K562 (cell line): ENCODE measurements at regions not wholly inside any gene's neighbourhood (a gene's known extent, or its start where the extent isn't known, plus 50 kb on each side); places are given as distances from the start of the nearest gene placed in this dataset.

Experiments
- ATAC-seq: fragments of 200-7000 bp; cut with Tn5 transposase; 3 replicates; pipeline ENCODE4 v1.9.1; 2020; ENCODE audit warnings: moderate library complexity
- BruUV-seq: library from RNA; stranded (reverse); fragments of 400-500 nt; replicated peaks from 2 replicates; lab custom pipeline; 2021; lab: Mats Ljungman, UMichigan
- CTCF ChIA-PET: fragments of 300-600 bp; formaldehyde crosslinking; extraction: SDS; loops from one replicate; lab custom pipeline; 2021; ENCODE audit warnings: low intra/inter-chr PET ratio; lab: Yijun Ruan, JAX
- POLR2A ChIA-PET: fragments of 300-600, 350-650 bp; sonication (Branson Sonifier 250); formaldehyde crosslinking; extraction: SDS; loops from one replicate; lab custom pipeline; 2021; ENCODE audit warnings: antibody characterized with exemption, inconsistent platforms; lab: Yijun Ruan, JAX
- DNase-seq, 4 experiments: peaks; one replicate each; pipeline versions ENCODE4 v3.0.0 to v3.0.0-alpha.2; 2011 to 2018; ENCODE audit warnings: low spot score in 3 of 4, mixed read lengths in 3 of 4; ENCODE audit errors: extremely low read depth in 1 of 4
- FAIRE-seq: peaks from 2 replicates; lab custom pipeline; 2011; peaks lifted over from hg19 to GRCh38; lab: Jason Lieb, UNC
- H2AFZ ChIP-seq: 2 replicates; pipeline ENCODE4 v1.6.0; 2011; ENCODE audit warnings: low read depth, low read length, control low read depth, inconsistent platforms
- H3K27ac ChIP-seq: fragments of 200-600 bp; 3 replicates; pipeline ENCODE4 v1.8.0; 2011; ENCODE audit warnings: low read depth, mild to moderate bottlenecking, control low read depth, inconsistent platforms, low read length, moderate library complexity, mixed read lengths; ENCODE audit errors: extremely low read depth
- H3K27me3 ChIP-seq, 2 experiments: fragments of 300-600 bp in 1 of 2; 2 replicates in 1 of 2; 3 replicates in 1 of 2; pipeline versions ENCODE4 v1.6.0 to v1.8.0; 2011; ENCODE audit warnings: inconsistent platforms in 2 of 2, low read length in 2 of 2, mild to moderate bottlenecking in 1 of 2, mixed read lengths in 1 of 2, moderate library complexity in 1 of 2; ENCODE audit not compliant: control insufficient read depth in 2 of 2, insufficient read depth in 2 of 2
- H3K36me3 ChIP-seq: fragments of 300-600 bp; 3 replicates; pipeline ENCODE4 v1.8.0; 2011; ENCODE audit warnings: mild to moderate bottlenecking, low read length, inconsistent platforms; ENCODE audit not compliant: control insufficient read depth, insufficient read depth
- H3K4me1 ChIP-seq, 2 experiments: fragments of 200-600 bp in 1 of 2; replicated peaks in 1 of 2; 2 replicates in 1 of 2; 3 replicates in 1 of 2; pipeline versions ENCODE4 v1.5.1 to v1.8.0; 2011; ENCODE audit warnings: inconsistent platforms in 2 of 2, low read length in 2 of 2, mild to moderate bottlenecking in 1 of 2, mixed read lengths in 1 of 2, moderate library complexity in 1 of 2; ENCODE audit not compliant: control insufficient read depth in 2 of 2, insufficient read depth in 2 of 2
- H3K4me2 ChIP-seq: 2 replicates; pipeline ENCODE4 v1.6.1; 2011; ENCODE audit warnings: low read length, control low read depth, inconsistent platforms, mixed read lengths; ENCODE audit not compliant: insufficient read depth
- H3K4me3 ChIP-seq: fragments of 200-600 bp; sonication (generic), shearing (Covaris generic); 2 replicates; pipeline ENCODE4 v1.5.1; 2016; ENCODE audit warnings: control low read depth, inconsistent platforms
- H3K79me2 ChIP-seq: fragments of 200-600 bp; 3 replicates; pipeline ENCODE4 v1.8.0; 2011; ENCODE audit warnings: low read length, inconsistent platforms; ENCODE audit not compliant: control insufficient read depth, insufficient read depth
- H3K9ac ChIP-seq, 2 experiments: 2 replicates each; pipeline versions ENCODE4 v1.6.0 to v1.6.1; 2011; ENCODE audit warnings: low read depth in 2 of 2, low read length in 2 of 2, control low read depth in 1 of 2, inconsistent platforms in 1 of 2, mild to moderate bottlenecking in 1 of 2, mixed read lengths in 1 of 2; ENCODE audit not compliant: insufficient read depth in 1 of 2
- H3K9me1 ChIP-seq: one replicate; pipeline ENCODE4 v1.6.0; 2011; ENCODE audit warnings: inconsistent platforms, mild to moderate bottlenecking, low read length, moderate library complexity; ENCODE audit not compliant: control insufficient read depth, insufficient read depth
- H3K9me3 ChIP-seq: replicated peaks from 2 replicates; pipeline ENCODE4 v1.5.1; 2011; ENCODE audit warnings: low read depth, low read length, inconsistent platforms; ENCODE audit not compliant: control insufficient read depth, insufficient read depth
- H4K20me1 ChIP-seq: replicated peaks from 2 replicates; pipeline ENCODE4 v1.6.1; 2011; ENCODE audit warnings: low read length, inconsistent platforms, mixed read lengths; ENCODE audit not compliant: control insufficient read depth, insufficient read depth
- CBX2 ChIP-seq: fragments of 200-600 bp; sonication (generic); IDR thresholded peaks from one replicate; pipeline ENCODE4 v1.6.1; 2012; ENCODE audit warnings: mild to moderate bottlenecking, low read length, inconsistent platforms; ENCODE audit not compliant: insufficient read depth, poor library complexity, severe bottlenecking
- POLR2H ChIP-seq: IDR thresholded peaks from 2 replicates; pipeline ENCODE4 v1.6.1; 2016; ENCODE audit warnings: missing genetic modification characterization, low read depth, mild to moderate bottlenecking, control low read depth, missing compliant biosample characterization, moderate library complexity
- SRSF1 ChIP-seq: fragments of 200-400 bp; formaldehyde crosslinking; IDR thresholded peaks from 2 replicates; pipeline ENCODE4 v1.6.1; 2017; ENCODE audit warnings: mild to moderate bottlenecking, low read depth, low read length, moderate library complexity
- whole genome bisulfite sequencing: fragments of 100-300 bp; shearing (Covaris generic); methylation state at CpG from one replicate; pipeline ENCODE4 v1.1.6; 2016; ENCODE audit warnings: low coverage, mixed read lengths; ENCODE audit not compliant: insufficient coverage; ENCODE audit errors: missing lambda C conversion rate; 5-methylcytosine and 5-hydroxymethylcytosine counted together
- in situ Hi-C: fragments of 300-500 bp; cut with MboI; formaldehyde crosslinking; loops from 4 replicates; pipeline ENCODE4 v1.15.0; 2018; ENCODE audit warnings: inconsistent platforms, mixed read lengths
- intact Hi-C: fragments of 100-400 bp; cut with micrococcal nuclease; formaldehyde crosslinking; loops from 2 replicates; pipeline ENCODE4 v1.14.2; 2022

DNA sequence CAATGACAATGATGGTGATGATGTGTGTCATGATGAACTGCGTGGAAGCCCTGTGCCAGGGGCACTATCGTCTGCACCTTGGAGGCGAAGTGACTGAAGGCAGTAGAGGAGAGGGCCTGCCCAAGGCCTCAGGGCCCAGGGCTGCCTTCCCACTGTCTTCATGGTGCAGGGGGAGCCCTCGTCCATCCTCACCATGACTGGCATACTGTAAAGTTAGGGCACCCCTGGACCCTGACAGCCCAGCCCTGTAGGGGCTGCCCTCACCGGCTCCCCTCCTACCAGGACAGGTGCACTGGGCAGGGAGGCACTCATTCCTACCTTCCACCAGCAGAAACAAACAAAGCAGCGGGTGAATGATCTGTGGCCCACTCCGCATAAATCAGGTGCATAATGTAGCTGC lies 156.9 kb upstream of the C1orf174 start (continued):
- TF ChIP-seq CBX2 = no peak

- no peaks in the 10 kb centered on the region for H3K79me2 ChIP-seq
- H3K4me2 ChIP-seq = no peak overlapping the region
- no peak overlapping the region for H3K27ac ChIP-seq
- ATAC-seq = no peak
- in situ Hi-C loops = no loop called here
- H3K9me1 ChIP-seq = no peaks in the 10 kb centered on the region
- H2AFZ ChIP-seq = no peak overlapping the region
- H3K4me3 ChIP-seq = no peak overlapping the region
- no peaks in the 10 kb centered on the region for H3K36me3 ChIP-seq
- no peak for DNase-seq
- intact Hi-C loops = no loop called here
- WGBS = 2% methylated on average over 11 of the region's 11 CpGs
- no peaks in the 10 kb centered on the region for H3K4me1 ChIP-seq
- no peak for FAIRE-seq
- CTCF ChIA-PET = no interaction called here
- H4K20me1 ChIP-seq = 0 out of 2 replicates have a peak, but pooled peaks cover 7% of the 10 kb centered on the region
- H3K27me3 ChIP-seq = peaks cover 20 to 78% of the 10 kb centered on the region in 2 experiments; a peak in 3 of 5 replicates
- POLR2A ChIA-PET = no interaction called here
- TF ChIP-seq POLR2H = no peak
- no TSS peak for BruUV-seq
- no peak overlapping the region; a peak in 1 of 4 replicates for H3K9ac ChIP-seq
- H3K9me3 ChIP-seq = no peaks in the 10 kb centered on the region
Measured at GRCh38 chr1:4057603-4058002, 157.5 kb upstream of the C1orf174 start.

DNA sequence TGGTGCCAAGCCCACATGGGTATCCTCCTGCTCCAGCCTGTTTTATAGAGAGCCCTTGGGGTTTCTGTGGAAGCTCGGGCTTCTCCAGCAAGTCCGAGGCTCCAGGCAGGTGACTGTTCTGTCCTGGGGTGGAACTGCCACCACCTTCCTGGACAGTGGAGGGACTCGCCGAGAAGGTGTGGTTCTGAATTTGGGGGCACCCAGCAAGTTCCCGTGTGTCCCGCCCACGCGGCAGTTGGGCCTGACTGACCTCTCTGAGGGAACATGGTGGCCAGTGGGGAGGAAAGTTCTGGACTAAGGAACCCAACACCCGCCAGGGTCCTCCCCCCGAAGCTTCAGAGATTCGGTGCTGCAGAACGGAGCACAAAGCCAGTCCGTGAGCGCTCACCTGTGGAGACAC lies 158.1 kb upstream of the C1orf174 start:
- H3K4me3 ChIP-seq = no peak overlapping the region
- TF ChIP-seq SRSF1 = no peak
- TF ChIP-seq, all 486 proteins: peak for 0
- Histone ChIP-seq H3K27me3 (peaks cover 20 to 76% of the 10 kb centered on the region in 2 experiments; a peak in 3 of 5 replicates), H4K20me1 (0 out of 2 replicates have a peak, but pooled peaks cover 7% of the 10 kb centered on the region), H3K9ac (no peak overlapping the region; a peak in 1 of 4 replicates), H3K4me1 (peaks cover 0 to 3% of the 10 kb centered on the region in 2 experiments; a peak in 1 of 5 replicates), H3K27ac (no peak overlapping the region), H3K36me3 (no peaks in the 10 kb centered on the region), H3K9me3 (no peaks in the 10 kb centered on the region), H2AFZ (no peak overlapping the region), H3K9me1 (no peaks in the 10 kb centered on the region), H3K4me2 (no peak overlapping the region), H3K79me2 (no peaks in the 10 kb centered on the region)
- ATAC-seq = no peak
- ChIA-PET POLR2A (no interaction called here), CTCF (no interaction called here)
- intact Hi-C loops = no loop called here
- in situ Hi-C loops = no loop called here
- no peak for FAIRE-seq
- under 1% methylated on average over 14 of the region's 14 CpGs for WGBS
- BruUV-seq = no TSS peak
- DNase-seq = no peak
